Fibroblast of lung (primary cell): ENCODE measurements at regions not wholly inside any gene's neighbourhood (a gene's known extent, or its start where the extent isn't known, plus 50 kb on each side); places are given as distances from the start of the nearest gene placed in this dataset.

ENCODE experiments used
- EZH2 ChIP-seq: IDR thresholded peaks from 2 replicates; pipeline ENCODE4 v1.5.1; 2012; ENCODE audit warnings: low read length, control low read depth, mild to moderate bottlenecking; ENCODE audit errors: missing control alignments
- TF ChIP-seq, protein P1 (sequence below), 2 donors: IDR thresholded peaks in 1 of 2; conservative IDR thresholded peaks in 1 of 2; 1 replicate in 1 of 2; 2 replicates in 1 of 2; pipeline ENCODE4 v1.5.1; 2011 to 2012; ENCODE audit warnings: low read length in 2 of 2, control low read depth in 1 of 2, inconsistent platforms in 1 of 2, low read depth in 1 of 2, mild to moderate bottlenecking in 1 of 2

DNA sequence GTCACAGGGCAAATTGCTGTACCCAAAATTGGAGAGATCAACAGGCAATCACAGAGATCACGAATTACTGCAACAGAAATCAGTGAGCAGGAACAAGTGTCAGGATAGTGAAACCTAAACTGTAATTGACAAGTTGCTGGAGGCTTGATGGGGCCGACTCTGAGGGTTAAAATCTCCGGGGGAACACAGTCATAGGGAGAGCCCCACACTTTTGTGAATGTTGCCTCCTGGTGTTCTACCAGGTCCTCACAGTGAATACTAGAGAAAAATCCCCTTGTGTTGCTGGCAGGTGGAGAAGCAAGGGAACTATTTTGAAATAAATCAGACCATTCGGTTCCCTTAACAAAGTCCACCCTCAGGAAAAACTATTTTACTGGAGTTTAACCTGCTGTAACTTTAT lies 697.5 kb upstream of the CBLB start:
- TF ChIP-seq, protein P1, sequence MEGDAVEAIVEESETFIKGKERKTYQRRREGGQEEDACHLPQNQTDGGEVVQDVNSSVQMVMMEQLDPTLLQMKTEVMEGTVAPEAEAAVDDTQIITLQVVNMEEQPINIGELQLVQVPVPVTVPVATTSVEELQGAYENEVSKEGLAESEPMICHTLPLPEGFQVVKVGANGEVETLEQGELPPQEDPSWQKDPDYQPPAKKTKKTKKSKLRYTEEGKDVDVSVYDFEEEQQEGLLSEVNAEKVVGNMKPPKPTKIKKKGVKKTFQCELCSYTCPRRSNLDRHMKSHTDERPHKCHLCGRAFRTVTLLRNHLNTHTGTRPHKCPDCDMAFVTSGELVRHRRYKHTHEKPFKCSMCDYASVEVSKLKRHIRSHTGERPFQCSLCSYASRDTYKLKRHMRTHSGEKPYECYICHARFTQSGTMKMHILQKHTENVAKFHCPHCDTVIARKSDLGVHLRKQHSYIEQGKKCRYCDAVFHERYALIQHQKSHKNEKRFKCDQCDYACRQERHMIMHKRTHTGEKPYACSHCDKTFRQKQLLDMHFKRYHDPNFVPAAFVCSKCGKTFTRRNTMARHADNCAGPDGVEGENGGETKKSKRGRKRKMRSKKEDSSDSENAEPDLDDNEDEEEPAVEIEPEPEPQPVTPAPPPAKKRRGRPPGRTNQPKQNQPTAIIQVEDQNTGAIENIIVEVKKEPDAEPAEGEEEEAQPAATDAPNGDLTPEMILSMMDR (conservative IDR thresholded peaks at IDR 0.05 in 1 of 2, IDR thresholded peaks at IDR 0.05 in 1 of 2; ENCODE audit: low read depth in 1 of 2, low read length in 2 of 2) = peak in 1 of 2 donors; percentile 18
- no peak for TF ChIP-seq EZH2
